ENCODE measurements at regions not wholly inside any gene's neighbourhood (a gene's known extent, or its start where the extent isn't known, plus 50 kb on each side); places are given as distances from the start of the nearest gene placed in this dataset.
A peak's percentile ranks its signal among the peaks of the same experiment; 100 is the strongest.

- no peak overlapping the region for H3K4me3 ChIP-seq (ENCODE audit: control insufficient read depth, low read depth, low read length)
- DNase-seq (ENCODE audit: low read depth) = no peak
- TF ChIP-seq, protein P1, sequence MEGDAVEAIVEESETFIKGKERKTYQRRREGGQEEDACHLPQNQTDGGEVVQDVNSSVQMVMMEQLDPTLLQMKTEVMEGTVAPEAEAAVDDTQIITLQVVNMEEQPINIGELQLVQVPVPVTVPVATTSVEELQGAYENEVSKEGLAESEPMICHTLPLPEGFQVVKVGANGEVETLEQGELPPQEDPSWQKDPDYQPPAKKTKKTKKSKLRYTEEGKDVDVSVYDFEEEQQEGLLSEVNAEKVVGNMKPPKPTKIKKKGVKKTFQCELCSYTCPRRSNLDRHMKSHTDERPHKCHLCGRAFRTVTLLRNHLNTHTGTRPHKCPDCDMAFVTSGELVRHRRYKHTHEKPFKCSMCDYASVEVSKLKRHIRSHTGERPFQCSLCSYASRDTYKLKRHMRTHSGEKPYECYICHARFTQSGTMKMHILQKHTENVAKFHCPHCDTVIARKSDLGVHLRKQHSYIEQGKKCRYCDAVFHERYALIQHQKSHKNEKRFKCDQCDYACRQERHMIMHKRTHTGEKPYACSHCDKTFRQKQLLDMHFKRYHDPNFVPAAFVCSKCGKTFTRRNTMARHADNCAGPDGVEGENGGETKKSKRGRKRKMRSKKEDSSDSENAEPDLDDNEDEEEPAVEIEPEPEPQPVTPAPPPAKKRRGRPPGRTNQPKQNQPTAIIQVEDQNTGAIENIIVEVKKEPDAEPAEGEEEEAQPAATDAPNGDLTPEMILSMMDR (IDR thresholded peaks at IDR 0.05; ENCODE audit: control insufficient read depth, insufficient read depth, low read depth, low read length, missing control alignments) = no peak
Observed at GRCh38 chr4:175891231-175891630, 79.2 kb upstream of the GPM6A start.

- TF ChIP-seq, protein P1 (IDR thresholded peaks at IDR 0.05; ENCODE audit: control insufficient read depth, insufficient read depth, low read depth, low read length, missing control alignments) = no peak
- DNase-seq (ENCODE audit: low read depth) = peak; percentile 5
Observed at GRCh38 chr4:175891851-175892250, 79.8 kb upstream of the GPM6A start.

GRCh38 chr4:175905925-175906324 is 93.9 kb upstream of the GPM6A start:
- TF ChIP-seq, protein P1 (IDR thresholded peaks at IDR 0.05; ENCODE audit: control insufficient read depth, insufficient read depth, low read depth, low read length, missing control alignments) = no peak
- H3K4me3 ChIP-seq (ENCODE audit: control insufficient read depth, low read depth, low read length) = no peak overlapping the region
- no peak for DNase-seq (ENCODE audit: low read depth)

More at GRCh38 chr4:175891851-175892250, 79.8 kb upstream of the GPM6A start:
- H3K4me3 ChIP-seq (ENCODE audit: control insufficient read depth, low read depth, low read length) = no peak overlapping the region

DNA sequence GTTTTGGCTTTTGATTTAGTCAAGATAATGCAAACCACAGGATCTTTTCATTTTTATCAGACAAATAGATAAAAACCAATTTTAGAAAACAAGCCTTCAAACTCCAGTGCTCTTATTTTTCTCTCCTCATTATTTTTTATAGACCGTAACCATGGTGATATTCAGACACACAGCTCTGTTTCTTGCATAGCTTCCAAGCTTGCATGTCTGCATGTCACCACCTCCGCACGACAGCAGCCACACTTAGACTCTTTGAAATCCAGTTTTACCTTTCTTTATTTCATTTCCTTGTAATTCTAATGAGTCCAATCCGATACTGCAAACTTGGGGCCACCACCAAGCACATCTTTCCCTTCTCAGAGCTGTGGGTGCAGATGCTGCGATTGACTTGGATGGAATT is 94.3 kb upstream of the GPM6A start:
- TF ChIP-seq, protein P1 (IDR thresholded peaks at IDR 0.05; ENCODE audit: control insufficient read depth, insufficient read depth, low read depth, low read length, missing control alignments) = no peak
- H3K4me3 ChIP-seq (ENCODE audit: control insufficient read depth, low read depth, low read length) = no peak overlapping the region
- DNase-seq (ENCODE audit: low read depth) = no peak

GRCh38 chr4:175910700-175911099 is 98.6 kb upstream of the GPM6A start:
- DNase-seq (ENCODE audit: low read depth) = no peak
- TF ChIP-seq, protein P1 (IDR thresholded peaks at IDR 0.05; ENCODE audit: control insufficient read depth, insufficient read depth, low read depth, low read length, missing control alignments) = no peak
- H3K4me3 ChIP-seq (ENCODE audit: control insufficient read depth, low read depth, low read length) = no peak overlapping the region

- no peak overlapping the region for H3K4me3 ChIP-seq (ENCODE audit: control insufficient read depth, low read depth, low read length)
- no peak for DNase-seq (ENCODE audit: low read depth)
- TF ChIP-seq, protein P1 (IDR thresholded peaks at IDR 0.05; ENCODE audit: control insufficient read depth, insufficient read depth, low read depth, low read length, missing control alignments) = no peak
Observed at GRCh38 chr4:175916626-175917351, 104.7 kb upstream of the GPM6A start.

Measured in AG09309 (cell line).